Neural progenitor cell (in vitro differentiated cells): ENCODE measurements at regions not wholly inside any gene's neighbourhood (a gene's known extent, or its start where the extent isn't known, plus 50 kb on each side); places are given as distances from the start of the nearest gene placed in this dataset.

Experiments
- DNase-seq: peaks from one replicate; pipeline ENCODE4 v3.0.0-alpha.2; 2016; ENCODE audit warnings: low spot score
- H2AFZ ChIP-seq: fragments of 200-600 bp; sonication (generic); replicated peaks from 2 replicates; pipeline ENCODE4 v1.6.1; 2016; ENCODE audit warnings: antibody characterized with exemption
- H3F3A ChIP-seq: fragments of 200-600 bp; sonication (generic); 2 replicates; pipeline ENCODE4 v1.6.1; 2016; ENCODE audit warnings: antibody characterized with exemption, low read depth
- H3K27ac ChIP-seq: fragments of 200-600 bp; sonication (generic); 2 replicates; pipeline ENCODE4 v1.5.1; 2016; ENCODE audit warnings: mild to moderate bottlenecking
- H3K27me3 ChIP-seq: fragments of 200-600 bp; sonication (generic); 2 replicates; pipeline ENCODE4 v1.6.1; 2016; ENCODE audit warnings: mild to moderate bottlenecking, moderate library complexity
- H3K36me3 ChIP-seq: fragments of 200-600 bp; sonication (generic); 2 replicates; pipeline ENCODE4 v1.5.1; 2016
- H3K4me1 ChIP-seq: fragments of 200-600 bp; sonication (generic); 2 replicates; pipeline ENCODE4 v1.6.1; 2016; ENCODE audit warnings: mixed run types
- H3K4me2 ChIP-seq: fragments of 200-600 bp; sonication (generic); 2 replicates; pipeline ENCODE4 v1.6.1; 2016
- H3K4me3 ChIP-seq: fragments of 200-600 bp; sonication (generic); 2 replicates; pipeline ENCODE4 v1.5.1; 2016
- H3K79me2 ChIP-seq: fragments of 200-600 bp; sonication (generic); 2 replicates; pipeline ENCODE4 v1.6.1; 2016; ENCODE audit warnings: low read depth
- H3K9ac ChIP-seq: fragments of 200-600 bp; sonication (generic); 2 replicates; pipeline ENCODE4 v1.6.1; 2016
- H3K9me3 ChIP-seq: fragments of 200-600 bp; sonication (generic); 2 replicates; pipeline ENCODE4 v1.5.1; 2016; ENCODE audit warnings: low read depth
- H4K20me1 ChIP-seq: fragments of 200-600 bp; sonication (generic); 2 replicates; pipeline ENCODE4 v1.6.1; 2016; ENCODE audit warnings: low read depth
- H3K27ac Mint-ChIP-seq: 3 replicates; pipeline ENCODE4 v1.8.0; 2021; ENCODE audit warnings: mixed read lengths
- H3K27me3 Mint-ChIP-seq: 2 replicates; pipeline ENCODE4 v1.8.0; 2022; ENCODE audit warnings: low read depth, mild to moderate bottlenecking, inconsistent platforms, moderate library complexity, mixed read lengths; ENCODE audit not compliant: insufficient read depth
- H3K36me3 Mint-ChIP-seq: 3 replicates; pipeline ENCODE4 v1.8.0; 2021; ENCODE audit warnings: mixed read lengths
- H3K4me1 Mint-ChIP-seq: 3 replicates; pipeline ENCODE4 v1.8.0; 2021; ENCODE audit warnings: mixed read lengths
- H3K4me3 Mint-ChIP-seq: 3 replicates; pipeline ENCODE4 v1.8.0; 2021; ENCODE audit warnings: mild to moderate bottlenecking, moderate library complexity, mixed read lengths
- H3K9me3 Mint-ChIP-seq: 3 replicates; pipeline ENCODE4 v1.8.0; 2020; ENCODE audit warnings: mixed read lengths
- EZH2 ChIP-seq: fragments of 200-600 bp; sonication (generic); IDR thresholded peaks from 2 replicates; pipeline ENCODE4 v1.6.1; 2017; ENCODE audit warnings: antibody characterized with exemption, mild to moderate bottlenecking, moderate library complexity
- EZH2phosphoT487 ChIP-seq: fragments of 200-600 bp; sonication (generic); IDR thresholded peaks from 2 replicates; pipeline ENCODE4 v1.6.1; 2017; ENCODE audit warnings: antibody characterized with exemption
- TF ChIP-seq, protein P1 (sequence below): fragments of 200-600 bp; sonication (generic); IDR thresholded peaks from 2 replicates; pipeline ENCODE4 v1.5.1; 2017; ENCODE audit warnings: antibody characterized with exemption, mild to moderate bottlenecking

DNA sequence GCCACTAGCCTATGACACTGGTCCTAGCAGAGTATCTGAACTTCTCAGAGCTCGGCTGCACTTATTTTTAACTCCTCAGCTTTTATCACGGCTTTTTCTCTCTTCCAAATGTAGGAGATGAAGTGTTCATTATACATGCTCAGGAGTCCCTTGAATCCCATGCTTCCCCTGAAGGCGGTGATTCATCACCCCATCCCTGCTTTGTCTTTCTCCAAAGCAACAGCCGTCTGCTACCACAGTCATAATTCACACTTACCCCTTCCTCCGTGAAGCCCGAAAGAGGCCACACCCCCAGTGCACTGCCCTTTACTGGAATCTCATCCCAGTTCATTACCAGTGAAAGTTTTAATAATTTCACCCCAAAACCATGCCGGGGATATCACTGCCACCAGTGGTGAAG, 301.5 kb upstream of the SHH start:
- TF ChIP-seq EZH2phosphoT487 (no peak), EZH2 (no peak)
- TF ChIP-seq, protein P1, sequence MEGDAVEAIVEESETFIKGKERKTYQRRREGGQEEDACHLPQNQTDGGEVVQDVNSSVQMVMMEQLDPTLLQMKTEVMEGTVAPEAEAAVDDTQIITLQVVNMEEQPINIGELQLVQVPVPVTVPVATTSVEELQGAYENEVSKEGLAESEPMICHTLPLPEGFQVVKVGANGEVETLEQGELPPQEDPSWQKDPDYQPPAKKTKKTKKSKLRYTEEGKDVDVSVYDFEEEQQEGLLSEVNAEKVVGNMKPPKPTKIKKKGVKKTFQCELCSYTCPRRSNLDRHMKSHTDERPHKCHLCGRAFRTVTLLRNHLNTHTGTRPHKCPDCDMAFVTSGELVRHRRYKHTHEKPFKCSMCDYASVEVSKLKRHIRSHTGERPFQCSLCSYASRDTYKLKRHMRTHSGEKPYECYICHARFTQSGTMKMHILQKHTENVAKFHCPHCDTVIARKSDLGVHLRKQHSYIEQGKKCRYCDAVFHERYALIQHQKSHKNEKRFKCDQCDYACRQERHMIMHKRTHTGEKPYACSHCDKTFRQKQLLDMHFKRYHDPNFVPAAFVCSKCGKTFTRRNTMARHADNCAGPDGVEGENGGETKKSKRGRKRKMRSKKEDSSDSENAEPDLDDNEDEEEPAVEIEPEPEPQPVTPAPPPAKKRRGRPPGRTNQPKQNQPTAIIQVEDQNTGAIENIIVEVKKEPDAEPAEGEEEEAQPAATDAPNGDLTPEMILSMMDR: no peak
- no peaks in the 10 kb centered on the region for H3K27me3 ChIP-seq
- no peak for DNase-seq
- H3K36me3 ChIP-seq: no peaks in the 10 kb centered on the region
- no peak overlapping the region for H3K27ac ChIP-seq
- H3K4me3 ChIP-seq: no peak overlapping the region
- Mint-ChIP-seq H3K4me3 (no peak overlapping the region), H3K9me3 (no peaks in the 10 kb centered on the region), H3K27me3 (peaks cover 2% of the 10 kb centered on the region), H3K27ac (no peak overlapping the region), H3K36me3 (no peaks in the 10 kb centered on the region), H3K4me1 (no peaks in the 10 kb centered on the region)
- no peak overlapping the region for H3K4me2 ChIP-seq
- no peaks in the 10 kb centered on the region for H3F3A ChIP-seq
- H3K4me1 ChIP-seq: no peaks in the 10 kb centered on the region
- H3K9ac ChIP-seq: no peak overlapping the region
- no peaks in the 10 kb centered on the region for H4K20me1 ChIP-seq
- no peaks in the 10 kb centered on the region for H3K9me3 ChIP-seq
- H2AFZ ChIP-seq: peak overlapping the region; percentile 39
- no peaks in the 10 kb centered on the region for H3K79me2 ChIP-seq

DNA sequence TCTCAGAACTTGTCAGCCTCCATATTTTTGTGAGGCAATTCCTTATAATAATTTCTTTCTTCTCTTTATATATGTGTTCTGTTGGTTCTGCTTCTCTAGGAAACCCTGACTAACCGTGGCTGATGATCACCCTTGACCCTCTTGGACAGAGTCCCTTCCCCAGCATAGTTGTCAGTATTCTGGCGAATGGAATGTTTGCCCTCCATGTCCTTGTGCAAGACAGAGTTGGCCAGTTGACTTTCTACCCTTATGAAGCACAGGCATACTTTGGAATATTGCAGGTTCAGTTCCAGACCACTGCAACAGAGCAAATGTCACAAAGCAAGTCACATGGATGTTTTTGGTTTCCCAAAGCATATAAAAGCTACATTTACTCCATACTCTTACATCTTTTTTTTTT, 297.7 kb upstream of the SHH start:
- Histone ChIP-seq H3F3A (no peaks in the 10 kb centered on the region), H3K4me2 (no peak overlapping the region), H3K4me1 (no peaks in the 10 kb centered on the region), H4K20me1 (no peaks in the 10 kb centered on the region), H3K79me2 (no peaks in the 10 kb centered on the region), H2AFZ (no peak overlapping the region), H3K27ac (no peak overlapping the region), H3K9me3 (no peaks in the 10 kb centered on the region), H3K27me3 (no peaks in the 10 kb centered on the region), H3K9ac (no peak overlapping the region), H3K36me3 (no peaks in the 10 kb centered on the region), H3K4me3 (no peak overlapping the region)
- Mint-ChIP-seq H3K27ac (no peak overlapping the region), H3K4me1 (no peaks in the 10 kb centered on the region), H3K36me3 (no peaks in the 10 kb centered on the region), H3K27me3 (peaks cover 2% of the 10 kb centered on the region), H3K4me3 (no peak overlapping the region), H3K9me3 (no peaks in the 10 kb centered on the region)
- TF ChIP-seq EZH2phosphoT487 (no peak), EZH2 (no peak)
- TF ChIP-seq, protein P1: no peak
- DNase-seq: no peak

DNA sequence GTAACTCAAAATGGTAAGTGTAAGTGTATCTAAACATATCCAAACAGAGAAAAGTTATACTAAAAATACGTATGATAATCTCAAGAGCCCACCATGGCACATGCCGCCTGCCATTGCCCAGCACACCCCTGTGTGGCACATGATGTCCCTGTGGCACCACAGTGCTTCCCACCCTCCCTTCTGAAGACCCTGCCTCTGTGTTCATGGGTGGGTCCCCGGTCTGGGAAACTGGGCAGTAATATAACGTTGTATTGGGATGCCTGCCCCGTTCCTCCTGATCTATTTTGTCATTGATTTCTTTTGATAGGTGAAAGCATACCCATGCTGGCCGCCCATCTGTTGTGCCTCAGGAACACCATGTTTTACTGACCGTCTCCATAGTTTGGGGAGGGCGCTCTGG, 296.8 kb upstream of the SHH start:
- no peaks in the 10 kb centered on the region for H3F3A ChIP-seq
- no peaks in the 10 kb centered on the region for H3K27me3 ChIP-seq
- TF ChIP-seq, protein P1: no peak
- TF ChIP-seq EZH2phosphoT487 (no peak), EZH2 (no peak)
- no peaks in the 10 kb centered on the region for H3K79me2 ChIP-seq
- H3K27ac ChIP-seq: no peak overlapping the region
- no peaks in the 10 kb centered on the region for H3K4me1 ChIP-seq
- H3K9ac ChIP-seq: no peak overlapping the region
- H3K36me3 ChIP-seq: no peaks in the 10 kb centered on the region
- H3K36me3 Mint-ChIP-seq: no peaks in the 10 kb centered on the region
- no peaks in the 10 kb centered on the region for H3K4me1 Mint-ChIP-seq
- no peaks in the 10 kb centered on the region for H3K9me3 ChIP-seq
- peaks cover 2% of the 10 kb centered on the region for H3K27me3 Mint-ChIP-seq
- no peak overlapping the region for H3K4me3 Mint-ChIP-seq
- DNase-seq: no peak
- H2AFZ ChIP-seq: no peak overlapping the region
- no peaks in the 10 kb centered on the region for H4K20me1 ChIP-seq
- H3K4me3 ChIP-seq: no peak overlapping the region
- no peak overlapping the region for H3K4me2 ChIP-seq
- H3K27ac Mint-ChIP-seq: no peak overlapping the region
- no peaks in the 10 kb centered on the region for H3K9me3 Mint-ChIP-seq

DNA sequence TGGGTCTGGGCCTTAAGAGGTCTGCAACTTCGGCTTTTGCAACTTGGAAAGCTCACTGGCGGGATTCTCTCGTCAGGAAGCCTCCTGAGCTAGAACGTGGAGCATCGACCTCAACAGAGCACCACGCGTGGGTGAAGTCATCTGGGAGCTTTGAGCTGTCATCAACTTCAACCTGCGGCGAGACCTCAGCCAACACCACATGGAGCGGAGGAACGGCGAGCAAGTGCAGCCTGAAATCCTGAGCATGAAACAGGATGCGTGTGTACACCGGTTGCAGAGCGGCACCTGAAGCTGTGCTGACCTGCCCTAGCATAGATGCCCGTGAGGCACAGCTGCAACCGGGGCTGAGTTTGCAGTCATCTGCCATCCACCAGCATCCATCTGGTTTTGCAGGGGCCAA, 295.7 kb upstream of the SHH start:
- no peaks in the 10 kb centered on the region for H3K4me1 ChIP-seq
- H3K27me3 Mint-ChIP-seq: peaks cover 2% of the 10 kb centered on the region
- H3K9me3 Mint-ChIP-seq: no peaks in the 10 kb centered on the region
- no peak overlapping the region for H3K4me3 ChIP-seq
- no peak overlapping the region for H3K9ac ChIP-seq
- H3K4me1 Mint-ChIP-seq: no peaks in the 10 kb centered on the region
- H3F3A ChIP-seq: no peaks in the 10 kb centered on the region
- no peak overlapping the region for H3K4me2 ChIP-seq
- no peaks in the 10 kb centered on the region for H3K9me3 ChIP-seq
- H2AFZ ChIP-seq: no peak overlapping the region
- DNase-seq: no peak
- TF ChIP-seq, protein P1: no peak
- TF ChIP-seq EZH2phosphoT487 (no peak), EZH2 (no peak)
- no peaks in the 10 kb centered on the region for H3K36me3 ChIP-seq
- no peak overlapping the region for H3K4me3 Mint-ChIP-seq
- no peaks in the 10 kb centered on the region for H3K27me3 ChIP-seq
- H3K27ac Mint-ChIP-seq: no peak overlapping the region
- H3K27ac ChIP-seq: no peak overlapping the region
- no peaks in the 10 kb centered on the region for H3K36me3 Mint-ChIP-seq
- H4K20me1 ChIP-seq: no peaks in the 10 kb centered on the region
- H3K79me2 ChIP-seq: no peaks in the 10 kb centered on the region
